Esophagus muscularis mucosa (tissue), 4 donors: ENCODE measurements at regions not wholly inside any gene's neighbourhood (a gene's known extent, or its start where the extent isn't known, plus 50 kb on each side); places are given as distances from the start of the nearest gene placed in this dataset.

Experiments
- EP300 ChIP-seq: sonication (generic); formaldehyde crosslinking; IDR thresholded peaks from one replicate; pipeline ENCODE4 v1.6.1; 2017; ENCODE audit warnings: antibody characterized with exemption
- POLR2A ChIP-seq: fragments of 450-650 bp; IDR thresholded peaks from one replicate; pipeline ENCODE4 v1.6.1; 2017; ENCODE audit warnings: antibody characterized with exemption, moderate library complexity, mild to moderate bottlenecking, low read depth
- TF ChIP-seq, protein P1 (sequence below), 3 experiments: fragments of 200-600 bp in 2 of 3; fragments of 450-650 bp in 1 of 3; sonication (generic) in 2 of 3; IDR thresholded peaks; one replicate each; pipeline ENCODE4 v1.5.1; 2017 to 2019; ENCODE audit warnings: antibody characterized with exemption in 3 of 3, mild to moderate bottlenecking in 2 of 3, moderate library complexity in 1 of 3

DNA sequence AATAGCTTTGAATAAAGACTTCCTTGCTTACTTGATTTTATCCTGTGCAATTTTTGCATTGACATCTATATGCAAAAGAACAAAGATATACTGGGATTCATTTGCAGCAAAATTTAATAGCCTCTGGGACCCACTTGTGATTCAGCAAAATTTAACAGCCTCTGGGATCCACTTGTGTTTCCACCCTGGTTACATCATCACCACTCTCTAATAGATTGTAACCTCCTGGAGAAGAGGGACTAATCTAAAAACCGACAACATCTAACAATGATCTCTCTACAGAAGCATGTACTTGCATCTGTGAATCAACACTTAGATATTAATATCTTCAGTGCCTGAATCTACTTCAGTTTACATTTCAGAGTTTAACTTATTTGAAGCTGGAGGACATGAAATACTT, 202.0 kb upstream of the CPHXL start:
- TF ChIP-seq, protein P1, sequence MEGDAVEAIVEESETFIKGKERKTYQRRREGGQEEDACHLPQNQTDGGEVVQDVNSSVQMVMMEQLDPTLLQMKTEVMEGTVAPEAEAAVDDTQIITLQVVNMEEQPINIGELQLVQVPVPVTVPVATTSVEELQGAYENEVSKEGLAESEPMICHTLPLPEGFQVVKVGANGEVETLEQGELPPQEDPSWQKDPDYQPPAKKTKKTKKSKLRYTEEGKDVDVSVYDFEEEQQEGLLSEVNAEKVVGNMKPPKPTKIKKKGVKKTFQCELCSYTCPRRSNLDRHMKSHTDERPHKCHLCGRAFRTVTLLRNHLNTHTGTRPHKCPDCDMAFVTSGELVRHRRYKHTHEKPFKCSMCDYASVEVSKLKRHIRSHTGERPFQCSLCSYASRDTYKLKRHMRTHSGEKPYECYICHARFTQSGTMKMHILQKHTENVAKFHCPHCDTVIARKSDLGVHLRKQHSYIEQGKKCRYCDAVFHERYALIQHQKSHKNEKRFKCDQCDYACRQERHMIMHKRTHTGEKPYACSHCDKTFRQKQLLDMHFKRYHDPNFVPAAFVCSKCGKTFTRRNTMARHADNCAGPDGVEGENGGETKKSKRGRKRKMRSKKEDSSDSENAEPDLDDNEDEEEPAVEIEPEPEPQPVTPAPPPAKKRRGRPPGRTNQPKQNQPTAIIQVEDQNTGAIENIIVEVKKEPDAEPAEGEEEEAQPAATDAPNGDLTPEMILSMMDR (IDR thresholded peaks at IDR 0.05) = no peak
- TF ChIP-seq POLR2A (no peak), EP300 (no peak)
